GM21825 (cell line): ENCODE measurements at regions not wholly inside any gene's neighbourhood (a gene's known extent, or its start where the extent isn't known, plus 50 kb on each side); places are given as distances from the start of the nearest gene placed in this dataset.
A peak's percentile ranks its signal among the peaks of the same experiment; 100 is the strongest.
"Not testable (repeated sequence)": the region's sequence is repeated elsewhere in the genome, so short reads cannot be mapped to it uniquely, and the experiment has no call there.

Experiments
- ATAC-seq: cut with Tn5 transposase; IDR thresholded peaks from one replicate; pipeline ENCODE4 v1.9.1; 2021; ENCODE audit warnings: mild to moderate bottlenecking, moderate library complexity; ENCODE audit not compliant: unreplicated experiment

DNA sequence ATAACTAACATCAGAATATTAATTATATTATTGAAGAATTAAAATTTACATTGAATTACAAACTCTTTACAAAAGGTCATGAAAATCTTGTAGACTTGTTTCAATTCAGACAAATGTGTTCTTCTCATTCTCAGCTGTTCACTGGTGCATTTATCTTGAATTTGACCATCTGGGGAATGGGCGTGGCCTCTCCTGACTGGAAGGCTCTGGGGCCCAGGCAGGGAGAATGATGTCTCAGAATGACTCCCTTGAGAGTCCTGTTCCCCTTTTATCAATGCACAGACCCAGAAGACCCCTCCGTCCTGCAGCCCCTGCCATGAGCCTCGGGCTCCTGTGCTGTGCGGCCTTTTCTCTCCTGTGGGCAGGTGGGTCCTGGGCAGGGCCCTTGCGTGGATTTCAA lies 242.2 kb upstream of the PRSS1 start:
- not testable (repeated sequence) for ATAC-seq

DNA sequence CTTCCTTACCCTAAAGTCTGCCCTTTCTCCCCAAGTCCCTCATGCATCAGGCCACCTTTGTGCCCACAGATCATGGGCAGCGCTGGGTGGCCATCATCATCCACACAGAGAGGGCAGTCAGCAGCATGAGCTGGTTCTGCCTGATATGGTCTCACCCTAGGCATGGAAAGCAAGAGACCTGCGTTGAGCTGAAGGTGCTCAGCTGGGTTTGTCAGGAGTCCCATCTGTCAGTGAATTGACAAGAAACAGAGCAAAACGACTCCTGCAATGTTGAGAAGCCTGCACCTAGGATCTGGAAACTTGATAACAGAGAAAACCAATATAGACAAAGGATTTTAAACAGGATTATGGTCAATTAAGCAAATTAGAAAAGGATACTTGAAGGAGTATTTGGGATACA lies 242.7 kb upstream of the PRSS1 start:
- no peak for ATAC-seq

DNA sequence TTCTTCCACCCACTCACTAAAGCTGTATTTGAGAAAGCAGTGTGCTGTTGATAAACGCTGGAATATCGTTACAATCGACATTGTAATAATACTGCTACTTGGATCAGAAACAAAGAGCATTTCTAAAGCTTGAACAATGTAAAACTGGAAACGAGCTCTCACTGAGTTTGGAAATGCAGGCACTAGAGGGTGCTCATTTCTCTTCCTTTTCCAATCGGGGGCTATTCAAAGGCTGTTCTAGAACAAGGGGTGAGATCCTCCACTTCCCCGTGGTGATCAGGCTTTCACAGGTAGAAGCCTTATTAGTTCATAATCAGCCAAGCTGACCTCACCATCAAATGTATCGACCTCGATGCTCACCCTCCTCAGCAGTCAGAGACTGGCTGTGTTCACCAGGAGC lies 245.3 kb upstream of the PRSS1 start:
- ATAC-seq, result not testable (repeated sequence)

- no peak for ATAC-seq
Observed at GRCh38 chr7:142503036-142503435, 245.2 kb upstream of the PRSS58 start.

DNA sequence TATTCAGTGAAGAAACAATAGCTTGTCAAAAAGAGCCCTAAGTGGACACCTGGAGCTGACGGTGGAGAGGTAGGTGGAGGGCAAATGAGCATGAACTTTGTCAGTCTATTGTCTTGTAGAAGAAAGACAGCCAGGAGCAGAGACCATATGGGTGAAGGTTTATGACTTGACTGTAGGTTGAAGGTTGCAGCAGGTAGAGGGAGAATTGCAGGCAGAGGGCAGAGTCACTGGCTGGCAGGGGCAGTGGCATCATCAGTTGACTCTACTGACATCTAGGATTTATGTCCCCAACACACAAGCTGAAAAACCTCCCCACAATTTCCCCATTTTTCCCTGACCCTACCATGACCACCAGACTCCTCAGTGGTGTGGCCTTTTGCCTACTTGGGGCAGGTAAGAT lies 243.6 kb upstream of the PRSS58 start:
- no peak for ATAC-seq

DNA sequence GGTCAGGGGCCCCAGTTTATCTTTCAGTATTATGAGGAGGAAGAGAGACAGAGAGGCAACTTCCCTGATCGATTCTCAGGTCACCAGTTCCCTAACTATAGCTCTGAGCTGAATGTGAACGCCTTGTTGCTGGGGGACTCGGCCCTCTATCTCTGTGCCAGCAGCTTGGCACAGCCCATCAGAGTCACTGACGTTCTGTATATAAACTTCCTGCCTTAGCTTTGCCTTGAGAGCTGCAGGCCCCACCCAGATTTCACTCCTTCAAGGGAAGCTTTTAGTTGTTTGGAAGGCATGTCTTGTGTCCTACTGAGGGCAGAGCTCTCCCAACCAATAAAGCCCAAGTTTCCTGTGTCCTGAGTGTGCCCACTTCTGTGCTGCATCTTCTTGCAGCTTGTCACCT lies 242.5 kb upstream of the PRSS58 start:
- ATAC-seq, result no peak

GRCh38 chr7:142499635-142500034 lies 241.8 kb upstream of the PRSS58 start:
- ATAC-seq, result no peak

DNA sequence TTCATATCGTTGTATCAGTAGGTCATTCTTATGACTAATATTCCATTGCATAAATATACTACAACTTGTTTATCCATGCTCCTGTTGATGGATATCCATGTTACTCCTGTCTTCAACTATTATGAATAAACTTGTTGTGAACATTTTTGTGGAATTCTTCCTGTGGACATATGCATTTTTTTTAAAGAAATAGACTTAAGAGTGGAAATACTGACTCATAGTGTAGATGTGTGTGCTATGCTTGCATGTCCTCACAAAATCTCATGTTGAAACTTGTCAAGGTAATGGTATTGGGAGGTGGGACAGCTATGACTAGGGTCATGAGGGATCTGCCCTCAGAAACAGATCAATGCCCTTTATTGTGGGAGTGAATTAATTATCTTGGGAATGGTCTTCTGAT lies 240.5 kb upstream of the PRSS58 start:
- no peak for ATAC-seq

GRCh38 chr7:142496545-142496991 lies 238.7 kb upstream of the PRSS58 start:
- ATAC-seq, result peak; percentile 61

DNA sequence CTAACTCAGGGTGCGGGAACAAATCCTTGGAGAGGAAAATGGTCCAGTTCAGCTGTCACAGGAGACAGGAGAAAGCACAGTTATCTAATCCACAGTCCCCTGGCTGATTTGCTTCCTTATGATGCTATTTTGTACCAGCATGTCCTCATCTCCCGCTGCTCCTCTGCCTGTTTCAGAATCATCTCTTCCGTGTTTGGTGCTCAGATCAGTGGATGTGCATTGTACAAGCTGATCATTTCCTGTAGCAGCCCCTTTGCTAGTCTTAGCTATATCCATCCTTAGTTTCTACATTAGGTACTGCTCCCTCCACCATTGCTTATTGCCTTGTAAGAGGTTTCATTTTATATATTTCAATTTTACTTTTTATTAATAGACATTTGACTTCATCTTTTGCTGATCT lies 238.0 kb upstream of the PRSS58 start:
- ATAC-seq, result not testable (repeated sequence)

- ATAC-seq, result not testable (repeated sequence)
Observed at GRCh38 chr7:142495301-142495700, 237.4 kb upstream of the PRSS58 start.

GRCh38 chr7:142494021-142494420 lies 236.2 kb upstream of the PRSS58 start:
- no peak for ATAC-seq

GRCh38 chr7:142488842-142489241 lies 231.0 kb upstream of the PRSS58 start:
- no peak for ATAC-seq

- ATAC-seq, result no peak
Observed at GRCh38 chr7:142488036-142488633, 230.3 kb upstream of the PRSS58 start.

- ATAC-seq, result peak; percentile 41
Observed at GRCh38 chr7:142487565-142487964, 229.7 kb upstream of the PRSS58 start.

- no peak for ATAC-seq
Observed at GRCh38 chr7:142487124-142487523, 229.3 kb upstream of the PRSS58 start.

GRCh38 chr7:142485617-142486226 lies 227.9 kb upstream of the PRSS58 start:
- no peak for ATAC-seq

GRCh38 chr7:142483659-142484317 lies 225.9 kb upstream of the PRSS58 start:
- no peak for ATAC-seq

DNA sequence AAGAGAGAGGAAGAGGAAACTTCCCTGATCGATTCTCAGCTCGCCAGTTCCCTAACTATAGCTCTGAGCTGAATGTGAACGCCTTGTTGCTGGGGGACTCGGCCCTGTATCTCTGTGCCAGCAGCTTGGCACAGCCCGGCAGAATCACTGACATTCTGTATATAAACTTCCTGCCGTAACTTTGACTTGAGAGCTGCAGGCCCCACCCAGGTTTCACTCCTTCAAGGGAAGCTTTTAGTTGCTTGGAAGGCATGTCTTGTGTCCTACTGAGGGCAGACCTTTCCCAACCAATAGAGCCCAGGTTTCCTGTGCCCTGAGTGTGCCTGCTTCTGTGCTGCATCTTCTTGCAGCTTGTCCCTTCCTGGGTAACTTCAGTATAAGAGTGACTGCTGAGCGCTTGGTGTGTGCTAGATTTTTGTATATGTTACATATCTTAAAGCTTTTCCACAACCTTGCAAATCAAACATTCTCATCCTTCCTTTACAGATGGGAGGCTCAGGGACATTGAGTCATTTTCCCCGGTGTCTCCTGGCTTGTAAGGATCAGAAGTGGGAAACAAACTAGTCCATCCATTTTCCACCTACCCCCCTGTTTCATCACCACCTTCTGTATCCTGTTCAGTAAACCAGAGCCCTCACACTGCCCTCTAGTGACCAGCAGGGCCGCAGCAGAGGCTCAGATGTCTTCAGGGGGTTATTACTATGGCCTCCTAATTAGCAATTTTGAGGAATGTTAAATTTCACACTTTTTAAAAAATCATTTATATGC lies 225.2 kb upstream of the PRSS58 start:
- ATAC-seq, result peak; percentile 54

DNA sequence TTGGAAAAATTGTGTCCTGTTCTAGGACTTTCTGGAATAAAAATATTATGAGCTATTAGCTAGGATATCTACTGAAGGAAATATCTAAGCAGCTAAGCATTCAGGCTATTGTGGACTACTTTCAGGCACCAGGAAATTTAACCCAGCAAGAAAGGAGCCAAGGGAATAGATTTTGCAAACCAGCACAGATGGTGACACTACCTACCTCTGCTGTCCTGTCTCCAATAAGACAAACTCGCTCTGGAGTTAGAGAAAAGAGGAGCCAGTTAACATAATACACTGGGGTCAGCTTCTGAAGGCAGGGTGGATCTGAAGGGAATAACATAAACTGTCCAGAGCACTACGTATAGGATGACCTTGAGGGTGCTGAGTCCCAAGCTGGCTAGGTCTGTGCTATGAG lies 223.7 kb upstream of the PRSS58 start:
- no peak for ATAC-seq

- peak; percentile 74 for ATAC-seq
Observed at GRCh38 chr7:142478479-142479220, 220.8 kb upstream of the PRSS58 start.
